ENCODE measurements at regions not wholly inside any gene's neighbourhood (a gene's known extent, or its start where the extent isn't known, plus 50 kb on each side); places are given as distances from the start of the nearest gene placed in this dataset.

DNA sequence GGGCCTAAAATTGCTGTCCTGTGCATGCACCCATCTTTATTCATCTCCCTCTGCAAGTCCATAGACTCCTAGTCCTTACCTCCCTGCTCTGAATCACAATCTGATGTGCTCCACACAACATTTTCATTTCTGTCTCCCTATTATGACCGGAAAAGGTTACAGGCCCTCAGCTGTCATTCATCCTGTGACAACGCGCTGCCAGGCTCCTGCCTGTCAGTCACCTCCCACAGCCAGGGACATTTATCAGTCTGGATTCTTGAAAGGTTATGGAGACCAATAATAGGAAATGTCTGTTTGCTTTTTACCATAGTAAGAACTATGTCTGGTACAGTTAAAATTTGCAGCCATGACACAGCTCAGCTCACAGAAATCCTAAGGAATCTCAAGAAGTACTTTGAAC is 197.1 kb downstream of the RDH14 start:
- H3K36me3 Mint-ChIP-seq (ENCODE audit: low read depth): no peaks in the 10 kb centered on the region
- Histone ChIP-seq H3K27ac (ENCODE audit: low read depth) (no peak overlapping the region), H2AFZ (no peak overlapping the region), H4K20me1 (replicated peaks; ENCODE audit: insufficient read depth) (no peaks in the 10 kb centered on the region), H3K4me2 (no peak overlapping the region), H3K79me2 (replicated peaks; ENCODE audit: insufficient read depth) (no peaks in the 10 kb centered on the region), H3F3A (replicated peaks; ENCODE audit: low read depth) (no peaks in the 10 kb centered on the region), H3K9me2 (ENCODE audit: insufficient read depth) (no peaks in the 10 kb centered on the region), H3K4me1 (ENCODE audit: insufficient read depth) (no peaks in the 10 kb centered on the region), H3K4me3 (no peak overlapping the region), H3K27me3 (ENCODE audit: insufficient read depth) (no peaks in the 10 kb centered on the region), H3K36me3 (ENCODE audit: insufficient read depth) (no peaks in the 10 kb centered on the region)
- H3K27me3 Mint-ChIP-seq (ENCODE audit: insufficient read depth, low read depth, poor library complexity): no peaks in the 10 kb centered on the region
- no peak overlapping the region for H3K4me3 Mint-ChIP-seq
- H3K9me3 Mint-ChIP-seq: no peaks in the 10 kb centered on the region
- TF ChIP-seq ZNF114 (CRISPR knock-in tag; IDR thresholded peaks at IDR 0.05) (no peak), JUNB (IDR thresholded peaks at IDR 0.05; ENCODE audit: unreplicated experiment) (no peak), CREB1 (CRISPR knock-in tag; IDR thresholded peaks at IDR 0.05; ENCODE audit: low read depth) (no peak), EZH2phosphoT487 (IDR thresholded peaks at IDR 0.05; ENCODE audit: unreplicated experiment) (no peak), EZH2 (IDR thresholded peaks at IDR 0.05; ENCODE audit: low read depth, unreplicated experiment) (no peak), ZNF462 (CRISPR knock-in tag; IDR thresholded peaks at IDR 0.05) (no peak), NANOG (IDR thresholded peaks at IDR 0.05; ENCODE audit: borderline replicate concordance) (no peak), STAT1 (IDR thresholded peaks at IDR 0.05; ENCODE audit: unreplicated experiment) (no peak)
- TF ChIP-seq, protein P1, sequence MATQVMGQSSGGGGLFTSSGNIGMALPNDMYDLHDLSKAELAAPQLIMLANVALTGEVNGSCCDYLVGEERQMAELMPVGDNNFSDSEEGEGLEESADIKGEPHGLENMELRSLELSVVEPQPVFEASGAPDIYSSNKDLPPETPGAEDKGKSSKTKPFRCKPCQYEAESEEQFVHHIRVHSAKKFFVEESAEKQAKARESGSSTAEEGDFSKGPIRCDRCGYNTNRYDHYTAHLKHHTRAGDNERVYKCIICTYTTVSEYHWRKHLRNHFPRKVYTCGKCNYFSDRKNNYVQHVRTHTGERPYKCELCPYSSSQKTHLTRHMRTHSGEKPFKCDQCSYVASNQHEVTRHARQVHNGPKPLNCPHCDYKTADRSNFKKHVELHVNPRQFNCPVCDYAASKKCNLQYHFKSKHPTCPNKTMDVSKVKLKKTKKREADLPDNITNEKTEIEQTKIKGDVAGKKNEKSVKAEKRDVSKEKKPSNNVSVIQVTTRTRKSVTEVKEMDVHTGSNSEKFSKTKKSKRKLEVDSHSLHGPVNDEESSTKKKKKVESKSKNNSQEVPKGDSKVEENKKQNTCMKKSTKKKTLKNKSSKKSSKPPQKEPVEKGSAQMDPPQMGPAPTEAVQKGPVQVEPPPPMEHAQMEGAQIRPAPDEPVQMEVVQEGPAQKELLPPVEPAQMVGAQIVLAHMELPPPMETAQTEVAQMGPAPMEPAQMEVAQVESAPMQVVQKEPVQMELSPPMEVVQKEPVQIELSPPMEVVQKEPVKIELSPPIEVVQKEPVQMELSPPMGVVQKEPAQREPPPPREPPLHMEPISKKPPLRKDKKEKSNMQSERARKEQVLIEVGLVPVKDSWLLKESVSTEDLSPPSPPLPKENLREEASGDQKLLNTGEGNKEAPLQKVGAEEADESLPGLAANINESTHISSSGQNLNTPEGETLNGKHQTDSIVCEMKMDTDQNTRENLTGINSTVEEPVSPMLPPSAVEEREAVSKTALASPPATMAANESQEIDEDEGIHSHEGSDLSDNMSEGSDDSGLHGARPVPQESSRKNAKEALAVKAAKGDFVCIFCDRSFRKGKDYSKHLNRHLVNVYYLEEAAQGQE (IDR thresholded peaks at IDR 0.05; ENCODE audit: unreplicated experiment): no peak
- TF ChIP-seq, protein P2, sequence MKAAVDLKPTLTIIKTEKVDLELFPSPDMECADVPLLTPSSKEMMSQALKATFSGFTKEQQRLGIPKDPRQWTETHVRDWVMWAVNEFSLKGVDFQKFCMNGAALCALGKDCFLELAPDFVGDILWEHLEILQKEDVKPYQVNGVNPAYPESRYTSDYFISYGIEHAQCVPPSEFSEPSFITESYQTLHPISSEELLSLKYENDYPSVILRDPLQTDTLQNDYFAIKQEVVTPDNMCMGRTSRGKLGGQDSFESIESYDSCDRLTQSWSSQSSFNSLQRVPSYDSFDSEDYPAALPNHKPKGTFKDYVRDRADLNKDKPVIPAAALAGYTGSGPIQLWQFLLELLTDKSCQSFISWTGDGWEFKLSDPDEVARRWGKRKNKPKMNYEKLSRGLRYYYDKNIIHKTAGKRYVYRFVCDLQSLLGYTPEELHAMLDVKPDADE (IDR thresholded peaks at IDR 0.05): no peak
- no peak for ATAC-seq
- H3K27ac Mint-ChIP-seq: no peak overlapping the region
- no peak for DNase-seq (ENCODE audit: low spot score)
- no peaks in the 10 kb centered on the region for H3K4me1 Mint-ChIP-seq
